ENCODE measurements at regions not wholly inside any gene's neighbourhood (a gene's known extent, or its start where the extent isn't known, plus 50 kb on each side); places are given as distances from the start of the nearest gene placed in this dataset.

- TF ChIP-seq CTCF (IDR thresholded peaks at IDR 0.05) (no peak), POLR2A (IDR thresholded peaks at IDR 0.05) (no peak)
Measured at GRCh38 chr4:96145601-96146000, 305.7 kb downstream of the PDHA2 start.
